ENCODE measurements at regions not wholly inside any gene's neighbourhood (a gene's known extent, or its start where the extent isn't known, plus 50 kb on each side); places are given as distances from the start of the nearest gene placed in this dataset.

GRCh38 chr12:130258863-130259262 lies 78.8 kb upstream of the PIWIL1 start:
- Histone ChIP-seq H3K27ac (no peak overlapping the region), H3K4me3 (ENCODE audit: low read depth, low read length) (no peak overlapping the region), H3K27me3 (replicated peaks) (no peaks in the 10 kb centered on the region), H3K36me3 (replicated peaks) (no peaks in the 10 kb centered on the region)
- in situ Hi-C loops (cut with HindIII; ENCODE audit: low pct_ligation_motif_present, low sequenced_read_pairs) = no loop called here
- DNase-seq = no peak
- no peak for TF ChIP-seq CTCF (IDR thresholded peaks at IDR 0.05; ENCODE audit: low read depth, low read length, missing control alignments)

GRCh38 chr12:130263025-130263424 lies 74.7 kb upstream of the PIWIL1 start:
- TF ChIP-seq CTCF (IDR thresholded peaks at IDR 0.05; ENCODE audit: low read depth, low read length, missing control alignments) = no peak
- DNase-seq = no peak
- Histone ChIP-seq H3K27ac (no peak overlapping the region), H3K27me3 (replicated peaks) (no peaks in the 10 kb centered on the region), H3K4me3 (ENCODE audit: low read depth, low read length) (no peak overlapping the region), H3K36me3 (replicated peaks) (no peaks in the 10 kb centered on the region)
- in situ Hi-C loops (cut with HindIII; ENCODE audit: low pct_ligation_motif_present, low sequenced_read_pairs) = no loop called here

GRCh38 chr12:130263996-130264395 lies 73.7 kb upstream of the PIWIL1 start:
- no peak overlapping the region for H3K4me3 ChIP-seq (ENCODE audit: low read depth, low read length)
- no peaks in the 10 kb centered on the region for H3K36me3 ChIP-seq (replicated peaks)
- DNase-seq = no peak
- H3K27ac ChIP-seq = no peak overlapping the region
- in situ Hi-C loops (cut with HindIII; ENCODE audit: low pct_ligation_motif_present, low sequenced_read_pairs) = no loop called here
- TF ChIP-seq CTCF (IDR thresholded peaks at IDR 0.05; ENCODE audit: low read depth, low read length, missing control alignments) = no peak
- no peaks in the 10 kb centered on the region for H3K27me3 ChIP-seq (replicated peaks)

DNA sequence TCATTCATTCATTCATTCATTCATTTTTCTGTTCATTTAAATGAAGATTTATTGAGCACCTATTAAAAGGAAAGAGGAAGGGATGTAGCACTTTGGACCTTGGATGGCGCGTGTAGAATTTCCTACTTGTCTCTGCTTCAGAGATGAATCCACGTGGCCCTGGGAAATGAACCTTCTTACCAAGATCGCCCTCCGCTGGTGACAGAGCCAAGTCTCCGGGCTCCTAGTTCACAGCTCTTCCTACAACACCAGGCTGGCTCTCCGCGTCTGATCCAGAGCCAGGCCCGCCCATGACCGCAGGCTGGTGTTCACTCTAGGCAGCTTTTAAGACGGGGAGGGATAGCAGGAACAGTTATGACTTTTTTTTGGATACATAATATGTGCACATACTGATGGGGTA lies 70.9 kb upstream of the PIWIL1 start:
- no peaks in the 10 kb centered on the region for H3K27me3 ChIP-seq (replicated peaks)
- no peak overlapping the region for H3K4me3 ChIP-seq (ENCODE audit: low read depth, low read length)
- in situ Hi-C loops (cut with HindIII; ENCODE audit: low pct_ligation_motif_present, low sequenced_read_pairs) = no loop called here
- H3K36me3 ChIP-seq (replicated peaks) = no peaks in the 10 kb centered on the region
- no peak overlapping the region for H3K27ac ChIP-seq
- no peak for TF ChIP-seq CTCF (IDR thresholded peaks at IDR 0.05; ENCODE audit: low read depth, low read length, missing control alignments)
- DNase-seq = no peak

DNA sequence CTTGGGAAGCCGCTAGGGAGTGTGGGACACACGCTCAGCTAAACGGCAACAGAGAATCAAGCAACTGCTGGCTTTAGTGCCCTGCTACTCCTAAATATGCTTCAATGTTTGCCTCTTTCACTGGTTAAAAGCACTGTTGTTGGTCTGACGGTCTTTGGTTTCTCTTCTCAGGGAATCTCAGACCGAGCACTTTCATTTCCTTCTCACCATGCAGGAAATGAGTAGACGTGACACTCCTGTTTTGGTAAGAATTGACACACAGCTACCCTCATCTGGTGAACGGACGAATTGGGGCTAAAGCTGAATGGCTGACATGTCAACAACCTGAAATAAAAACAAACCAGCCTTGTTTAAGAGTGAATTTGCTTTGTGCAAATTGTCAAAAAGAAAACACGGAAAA lies 57.5 kb upstream of the PIWIL1 start:
- in situ Hi-C loops (cut with HindIII; ENCODE audit: low pct_ligation_motif_present, low sequenced_read_pairs) = no loop called here
- TF ChIP-seq CTCF (IDR thresholded peaks at IDR 0.05; ENCODE audit: low read depth, low read length, missing control alignments) = no peak
- DNase-seq = peak; percentile 0
- Histone ChIP-seq H3K36me3 (replicated peaks) (no peaks in the 10 kb centered on the region), H3K4me3 (ENCODE audit: low read depth, low read length) (no peak overlapping the region), H3K27ac (no peak overlapping the region), H3K27me3 (replicated peaks) (no peaks in the 10 kb centered on the region)

DNA sequence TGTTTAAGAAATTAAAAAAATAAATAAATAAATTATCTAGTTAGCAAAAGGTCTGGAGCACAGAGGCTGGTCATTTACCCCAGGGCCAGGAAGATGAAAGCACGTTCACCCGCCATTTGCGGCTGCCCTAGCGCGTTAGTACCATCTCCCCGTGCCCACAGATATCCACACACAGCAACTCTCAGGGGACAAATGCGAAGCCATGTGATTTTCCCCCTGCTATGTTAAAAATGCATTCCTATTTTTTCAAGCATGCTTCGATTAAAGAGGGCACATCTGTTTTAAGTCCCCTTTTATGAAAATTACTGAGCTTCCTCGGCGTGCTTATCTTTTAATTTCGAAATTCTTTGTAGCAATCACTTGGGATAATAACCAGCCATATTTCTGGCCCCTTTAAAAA lies 56.9 kb upstream of the PIWIL1 start:
- in situ Hi-C loops (cut with HindIII; ENCODE audit: low pct_ligation_motif_present, low sequenced_read_pairs) = no loop called here
- no peak for TF ChIP-seq CTCF (IDR thresholded peaks at IDR 0.05; ENCODE audit: low read depth, low read length, missing control alignments)
- Histone ChIP-seq H3K36me3 (replicated peaks) (no peaks in the 10 kb centered on the region), H3K27me3 (replicated peaks) (no peaks in the 10 kb centered on the region), H3K27ac (no peak overlapping the region), H3K4me3 (ENCODE audit: low read depth, low read length) (no peak overlapping the region)
- no peak for DNase-seq
